ENCODE measurements at regions not wholly inside any gene's neighbourhood (a gene's known extent, or its start where the extent isn't known, plus 50 kb on each side); places are given as distances from the start of the nearest gene placed in this dataset.

- POLR2A ChIA-PET, result no interaction called here
- Mint-ChIP-seq H3K9me3 (no peaks in the 10 kb centered on the region), H3K27me3 (no peaks in the 10 kb centered on the region)
Measured at GRCh38 chr14:38777401-38777800, 325.6 kb downstream of the SEC23A start.

GRCh38 chr14:38775986-38776385 lies 327.0 kb downstream of the SEC23A start:
- intact Hi-C loops (cut with micrococcal nuclease), result no loop called here
- no peak overlapping the region for H3K4me3 Mint-ChIP-seq
- H3K4me1 Mint-ChIP-seq (ENCODE audit: low read depth), result no peaks in the 10 kb centered on the region
- CTCF ChIA-PET, result no interaction called here
- no peaks in the 10 kb centered on the region for H3K27me3 Mint-ChIP-seq
- POLR2A ChIA-PET, result no interaction called here
- no peak overlapping the region for H3K27ac Mint-ChIP-seq
- DNase-seq, result no peak
- no peaks in the 10 kb centered on the region for H3K36me3 Mint-ChIP-seq
- H3K9me3 Mint-ChIP-seq, result no peaks in the 10 kb centered on the region

More at GRCh38 chr14:38777401-38777800, 325.6 kb downstream of the SEC23A start:
- Mint-ChIP-seq H3K27ac (no peak overlapping the region), H3K4me1 (ENCODE audit: low read depth) (no peaks in the 10 kb centered on the region), H3K4me3 (no peak overlapping the region), H3K36me3 (no peaks in the 10 kb centered on the region)
- DNase-seq, result no peak
- intact Hi-C loops (cut with micrococcal nuclease), result no loop called here
- CTCF ChIA-PET, result no interaction called here

- Mint-ChIP-seq H3K36me3 (no peaks in the 10 kb centered on the region), H3K9me3 (no peaks in the 10 kb centered on the region), H3K27me3 (no peaks in the 10 kb centered on the region), H3K27ac (no peak overlapping the region), H3K4me3 (no peak overlapping the region), H3K4me1 (ENCODE audit: low read depth) (no peaks in the 10 kb centered on the region)
- POLR2A ChIA-PET, result no interaction called here
- intact Hi-C loops (cut with micrococcal nuclease), result no loop called here
- DNase-seq, result no peak
- CTCF ChIA-PET, result no interaction called here
Measured at GRCh38 chr14:38774162-38774561, 328.9 kb downstream of the SEC23A start.

GRCh38 chr14:38770251-38770650 lies 332.8 kb downstream of the SEC23A start:
- DNase-seq, result no peak
- H3K27ac Mint-ChIP-seq, result no peak overlapping the region
- intact Hi-C loops (cut with micrococcal nuclease), result no loop called here
- no peaks in the 10 kb centered on the region for H3K4me1 Mint-ChIP-seq (ENCODE audit: low read depth)
- ChIA-PET CTCF (no interaction called here), POLR2A (no interaction called here)
- H3K36me3 Mint-ChIP-seq, result no peaks in the 10 kb centered on the region
- no peaks in the 10 kb centered on the region for H3K27me3 Mint-ChIP-seq
- H3K9me3 Mint-ChIP-seq, result peaks cover under 1% of the 10 kb centered on the region
- H3K4me3 Mint-ChIP-seq, result no peak overlapping the region

GRCh38 chr14:38762845-38763244 lies 340.2 kb downstream of the SEC23A start:
- Mint-ChIP-seq H3K27ac (no peak overlapping the region), H3K36me3 (no peaks in the 10 kb centered on the region), H3K4me1 (ENCODE audit: low read depth) (no peaks in the 10 kb centered on the region), H3K9me3 (peaks cover 5% of the 10 kb centered on the region), H3K4me3 (no peak overlapping the region), H3K27me3 (no peaks in the 10 kb centered on the region)
- DNase-seq, result no peak
- CTCF ChIA-PET, result no interaction called here
- POLR2A ChIA-PET, result no interaction called here
- intact Hi-C loops (cut with micrococcal nuclease), result no loop called here

- H3K27ac Mint-ChIP-seq, result no peak overlapping the region
Measured at GRCh38 chr14:38762426-38762825, 340.6 kb downstream of the SEC23A start.

GRCh38 chr14:38761033-38761432 lies 342.0 kb downstream of the SEC23A start:
- Mint-ChIP-seq H3K9me3 (peaks cover 5% of the 10 kb centered on the region), H3K27ac (no peak overlapping the region), H3K27me3 (no peaks in the 10 kb centered on the region), H3K4me3 (no peak overlapping the region), H3K36me3 (no peaks in the 10 kb centered on the region), H3K4me1 (ENCODE audit: low read depth) (no peaks in the 10 kb centered on the region)
- no peak for DNase-seq
- ChIA-PET POLR2A (no interaction called here), CTCF (no interaction called here)
- intact Hi-C loops (cut with micrococcal nuclease), result no loop called here

More at GRCh38 chr14:38762426-38762825, 340.6 kb downstream of the SEC23A start:
- intact Hi-C loops (cut with micrococcal nuclease), result no loop called here
- no peaks in the 10 kb centered on the region for H3K27me3 Mint-ChIP-seq
- CTCF ChIA-PET, result no interaction called here
- POLR2A ChIA-PET, result no interaction called here
- no peaks in the 10 kb centered on the region for H3K4me1 Mint-ChIP-seq (ENCODE audit: low read depth)
- DNase-seq, result no peak
- peaks cover 5% of the 10 kb centered on the region for H3K9me3 Mint-ChIP-seq
- H3K4me3 Mint-ChIP-seq, result no peak overlapping the region
- no peaks in the 10 kb centered on the region for H3K36me3 Mint-ChIP-seq

- DNase-seq, result no peak
- Mint-ChIP-seq H3K4me3 (no peak overlapping the region), H3K4me1 (ENCODE audit: low read depth) (no peaks in the 10 kb centered on the region), H3K27ac (no peak overlapping the region), H3K27me3 (no peaks in the 10 kb centered on the region), H3K36me3 (no peaks in the 10 kb centered on the region), H3K9me3 (no peaks in the 10 kb centered on the region)
- intact Hi-C loops (cut with micrococcal nuclease), result no loop called here
- ChIA-PET CTCF (no interaction called here), POLR2A (no interaction called here)
Measured at GRCh38 chr14:38758661-38759060, 344.4 kb downstream of the SEC23A start.

- H3K27me3 Mint-ChIP-seq, result no peaks in the 10 kb centered on the region
Measured at GRCh38 chr14:38755036-38755435, 348.0 kb downstream of the SEC23A start.

GRCh38 chr14:38752750-38753149 lies 350.3 kb downstream of the SEC23A start:
- Mint-ChIP-seq H3K27me3 (peaks cover 2% of the 10 kb centered on the region), H3K27ac (no peak overlapping the region), H3K9me3 (no peaks in the 10 kb centered on the region), H3K4me1 (ENCODE audit: low read depth) (no peaks in the 10 kb centered on the region), H3K36me3 (no peaks in the 10 kb centered on the region), H3K4me3 (no peak overlapping the region)
- CTCF ChIA-PET, result no interaction called here
- intact Hi-C loops (cut with micrococcal nuclease), result no loop called here
- DNase-seq, result no peak
- POLR2A ChIA-PET, result no interaction called here

More at GRCh38 chr14:38755036-38755435, 348.0 kb downstream of the SEC23A start:
- H3K9me3 Mint-ChIP-seq, result no peaks in the 10 kb centered on the region
- no peaks in the 10 kb centered on the region for H3K36me3 Mint-ChIP-seq
- DNase-seq, result no peak
- H3K27ac Mint-ChIP-seq, result no peak overlapping the region
- ChIA-PET CTCF (no interaction called here), POLR2A (no interaction called here)
- intact Hi-C loops (cut with micrococcal nuclease), result no loop called here
- H3K4me1 Mint-ChIP-seq (ENCODE audit: low read depth), result no peaks in the 10 kb centered on the region
- H3K4me3 Mint-ChIP-seq, result no peak overlapping the region

GRCh38 chr14:38752341-38752740 lies 350.7 kb downstream of the SEC23A start:
- no peak overlapping the region for H3K27ac Mint-ChIP-seq
- ChIA-PET POLR2A (no interaction called here), CTCF (no interaction called here)
- intact Hi-C loops (cut with micrococcal nuclease), result no loop called here
- no peak for DNase-seq
- H3K4me3 Mint-ChIP-seq, result no peak overlapping the region
- no peaks in the 10 kb centered on the region for H3K4me1 Mint-ChIP-seq (ENCODE audit: low read depth)
- H3K36me3 Mint-ChIP-seq, result no peaks in the 10 kb centered on the region
- H3K9me3 Mint-ChIP-seq, result no peaks in the 10 kb centered on the region
- peaks cover 2% of the 10 kb centered on the region for H3K27me3 Mint-ChIP-seq

GRCh38 chr14:38751459-38751858 lies 351.6 kb downstream of the SEC23A start:
- ChIA-PET POLR2A (no interaction called here), CTCF (no interaction called here)
- Mint-ChIP-seq H3K27ac (no peak overlapping the region), H3K36me3 (no peaks in the 10 kb centered on the region), H3K4me1 (ENCODE audit: low read depth) (no peaks in the 10 kb centered on the region), H3K27me3 (peaks cover 2% of the 10 kb centered on the region), H3K9me3 (no peaks in the 10 kb centered on the region), H3K4me3 (no peak overlapping the region)
- intact Hi-C loops (cut with micrococcal nuclease), result no loop called here
- DNase-seq, result no peak

- Mint-ChIP-seq H3K27me3 (peaks cover 2% of the 10 kb centered on the region), H3K4me3 (no peak overlapping the region), H3K36me3 (no peaks in the 10 kb centered on the region), H3K9me3 (no peaks in the 10 kb centered on the region), H3K27ac (no peak overlapping the region), H3K4me1 (ENCODE audit: low read depth) (no peaks in the 10 kb centered on the region)
- intact Hi-C loops (cut with micrococcal nuclease), result no loop called here
- DNase-seq, result no peak
- CTCF ChIA-PET, result no interaction called here
- POLR2A ChIA-PET, result no interaction called here
Measured at GRCh38 chr14:38749936-38750335, 353.1 kb downstream of the SEC23A start.

- Mint-ChIP-seq H3K4me3 (no peak overlapping the region), H3K27ac (no peak overlapping the region), H3K9me3 (no peaks in the 10 kb centered on the region), H3K4me1 (ENCODE audit: low read depth) (no peaks in the 10 kb centered on the region), H3K27me3 (peaks cover 4% of the 10 kb centered on the region), H3K36me3 (no peaks in the 10 kb centered on the region)
- intact Hi-C loops (cut with micrococcal nuclease), result no loop called here
- ChIA-PET CTCF (no interaction called here), POLR2A (no interaction called here)
- no peak for DNase-seq
Measured at GRCh38 chr14:38745861-38746260, 357.2 kb downstream of the SEC23A start.

All from activated CD4-positive, alpha-beta memory T cell treated with anti-CD3 and anti-CD28 coated beads for 36 hours (primary cell).